ENCODE measurements at regions not wholly inside any gene's neighbourhood (a gene's known extent, or its start where the extent isn't known, plus 50 kb on each side); places are given as distances from the start of the nearest gene placed in this dataset.

- H3K56ac ChIP-seq (ENCODE audit: extremely low read depth, insufficient read depth, low read length), result no peak overlapping the region
- H4K8ac ChIP-seq (ENCODE audit: low read depth in 2 of 2, low read length in 2 of 2), result no peak overlapping the region
- no peak overlapping the region for H2BK20ac ChIP-seq (ENCODE audit: low read depth, low read length)
- ATAC-seq (ENCODE audit: low read depth), result no peak
- H2AK9ac ChIP-seq (replicated peaks; ENCODE audit: low read depth, low read length, poor library complexity), result no peak overlapping the region
- H4K5ac ChIP-seq (ENCODE audit: low read depth, low read length), result no peak overlapping the region
- POLR2A ChIA-PET (ENCODE audit: unreplicated experiment), result no interaction called here
- no peak overlapping the region for H2AFZ ChIP-seq (replicated peaks; ENCODE audit: low read length, poor library complexity)
- no peak overlapping the region for H4K91ac ChIP-seq (ENCODE audit: insufficient read depth, low read depth, low read length)
- BruUV-seq (replicated peaks), result no TSS peak
- TF ChIP-seq ELK1 (IDR thresholded peaks at IDR 0.05; ENCODE audit: borderline replicate concordance, low read depth, low read length) (no peak), RAD21 (IDR thresholded peaks at IDR 0.05; ENCODE audit: low read length) (no peak), MAZ (IDR thresholded peaks at IDR 0.05; ENCODE audit: borderline replicate concordance, low read depth, low read length) (no peak), SMC3 (IDR thresholded peaks at IDR 0.05; ENCODE audit: low read depth, low read length) (no peak), FOS (IDR thresholded peaks at IDR 0.05; ENCODE audit: low read depth, low read length) (no peak), NFE2L2 (IDR thresholded peaks at IDR 0.05; ENCODE audit: low read depth, low read length) (no peak), USF2 (IDR thresholded peaks at IDR 0.05; ENCODE audit: low read depth, low read length) (no peak), RCOR1 (IDR thresholded peaks at IDR 0.05; ENCODE audit: insufficient replicate concordance, low read length) (no peak), RFX5 (IDR thresholded peaks at IDR 0.05; ENCODE audit: low read depth, low read length) (no peak), POLR2A (IDR thresholded peaks at IDR 0.05; ENCODE audit: low read depth, low read length) (no peak), CEBPB (IDR thresholded peaks at IDR 0.05; ENCODE audit: low read depth, low read length) (no peak), CTCF (conservative IDR thresholded peaks at IDR 0.05; ENCODE audit: low read depth, low read length) (no peak), BHLHE40 (IDR thresholded peaks at IDR 0.05; ENCODE audit: low read depth, low read length) (no peak), CHD1 (IDR thresholded peaks at IDR 0.05; ENCODE audit: low read depth, low read length) (no peak), MAFK (IDR thresholded peaks at IDR 0.05; ENCODE audit: low read depth, low read length) (no peak), MXI1 (IDR thresholded peaks at IDR 0.05; ENCODE audit: borderline replicate concordance, low read depth, low read length) (no peak)
- H3K23ac ChIP-seq (ENCODE audit: low read depth, low read length), result no peak overlapping the region
- no peak overlapping the region for H3K4ac ChIP-seq (ENCODE audit: low read depth, low read length)
- H3K79me1 ChIP-seq (ENCODE audit: low read depth in 1 of 2, low read length in 2 of 2), result no peaks in the 10 kb centered on the region
- H3K14ac ChIP-seq (replicated peaks; ENCODE audit: low read depth, low read length), result no peak overlapping the region
- no peak for DNase-seq
- H3K9me3 ChIP-seq (ENCODE audit: control insufficient read depth, insufficient read depth, low read length), result peaks cover 2% of the 10 kb centered on the region; the same call in 1 of the 2 replicates
- H4K20me1 ChIP-seq (ENCODE audit: insufficient read depth, low read length), result no peaks in the 10 kb centered on the region
- no peaks in the 10 kb centered on the region for H3K27me3 ChIP-seq (ENCODE audit: control insufficient read depth, insufficient read depth, low read length)
- H3K4me1 ChIP-seq (ENCODE audit: control insufficient read depth, insufficient read depth, low read length), result no peaks in the 10 kb centered on the region
- dilution Hi-C loops (cut with HindIII; ENCODE audit: low sequenced_read_pairs, unreplicated experiment), result no loop called here
- H3K36me3 ChIP-seq (ENCODE audit: control insufficient read depth, insufficient read depth, low read length), result no peaks in the 10 kb centered on the region
- no peak overlapping the region for H2BK120ac ChIP-seq (ENCODE audit: low read depth, low read length)
- no peak overlapping the region for H2BK15ac ChIP-seq (ENCODE audit: low read depth, low read length)
- no peak overlapping the region for H3K27ac ChIP-seq (ENCODE audit: insufficient read depth, low read length)
- no peak overlapping the region for H2BK5ac ChIP-seq (ENCODE audit: low read depth, low read length, poor library complexity, severe bottlenecking)
- no peak overlapping the region for H3K18ac ChIP-seq (ENCODE audit: low read depth, low read length)
- no peaks in the 10 kb centered on the region for H3K9me1 ChIP-seq (ENCODE audit: insufficient read depth, low read length)
- WGBS, 2 experiments (ENCODE audit: extremely low coverage in 2 of 2, insufficient read length in 1 of 2), result 27% methylated on average over 3 of the region's 10 CpGs; no CpG with 5 or more reads in 1 of the 2 experiments
- no peak overlapping the region for H3K9ac ChIP-seq (ENCODE audit: low read depth, low read length)
- no peak overlapping the region for H3K4me3 ChIP-seq (ENCODE audit: insufficient read depth, low read depth, low read length)
- no peak overlapping the region for H2AK5ac ChIP-seq (ENCODE audit: low read depth, low read length)
- H3K4me2 ChIP-seq (ENCODE audit: low read depth, low read length), result no peak overlapping the region
- intact Hi-C loops (cut with micrococcal nuclease), result no loop called here
- CTCF ChIA-PET, result no interaction called here
- in situ Hi-C loops (cut with MboI; ENCODE audit: low sequenced_read_pairs), result no loop called here
Measured at GRCh38 chr6:19465256-19465655, 371.9 kb upstream of the ID4 start.

Measured in IMR-90 (cell line).